C1 segment of cervical spinal cord (tissue), 14 donors: ENCODE measurements at regions not wholly inside any gene's neighbourhood (a gene's known extent, or its start where the extent isn't known, plus 50 kb on each side); places are given as distances from the start of the nearest gene placed in this dataset.
"Not testable (repeated sequence)": the region's sequence is repeated elsewhere in the genome, so short reads cannot be mapped to it uniquely, and the experiment has no call there.

ENCODE experiments used
- DNase-seq, 14 donors: peaks; one replicate each; lab custom pipeline; 2025; lab: John Stamatoyannopoulos, UW

DNA sequence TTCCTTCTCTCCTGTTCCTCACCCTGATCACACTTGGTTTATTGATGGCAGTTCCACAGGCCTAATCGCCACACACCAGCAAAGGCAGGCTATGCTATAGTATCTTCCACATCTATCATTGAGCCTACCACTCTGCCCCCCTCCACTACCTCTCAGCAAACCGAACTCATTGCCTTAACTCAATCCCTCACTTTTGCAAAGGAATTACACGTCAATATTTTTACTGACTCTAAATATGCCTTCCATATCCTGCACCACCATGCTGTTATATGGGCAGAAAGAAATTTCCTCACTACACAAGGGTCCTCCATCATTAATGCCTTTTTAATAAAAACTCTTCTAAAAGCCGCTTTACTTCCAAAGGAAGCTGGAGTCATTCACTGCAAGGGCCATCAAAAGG, 93.4 kb upstream of the TRIM24 start:
- DNase-seq = not testable (repeated sequence)

DNA sequence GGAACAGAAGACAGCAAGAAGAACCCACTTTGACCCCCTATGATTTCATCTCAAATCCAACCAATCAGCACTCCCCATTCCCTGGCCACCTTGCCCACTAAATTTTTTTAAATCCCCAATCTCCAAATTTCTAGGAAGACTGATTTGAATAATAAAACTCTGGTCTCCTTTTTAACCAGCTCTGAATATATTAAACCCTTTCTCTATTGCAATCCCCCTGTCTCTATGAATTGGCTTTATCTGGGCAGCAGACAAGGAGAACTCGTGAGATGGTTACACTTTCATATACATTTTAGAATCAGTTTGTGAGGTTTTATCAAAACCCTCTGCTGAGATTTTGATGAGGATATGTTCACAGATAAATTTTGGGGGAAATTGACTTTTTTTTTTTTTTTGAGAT, 90.3 kb upstream of the TRIM24 start:
- no peak for DNase-seq

DNA sequence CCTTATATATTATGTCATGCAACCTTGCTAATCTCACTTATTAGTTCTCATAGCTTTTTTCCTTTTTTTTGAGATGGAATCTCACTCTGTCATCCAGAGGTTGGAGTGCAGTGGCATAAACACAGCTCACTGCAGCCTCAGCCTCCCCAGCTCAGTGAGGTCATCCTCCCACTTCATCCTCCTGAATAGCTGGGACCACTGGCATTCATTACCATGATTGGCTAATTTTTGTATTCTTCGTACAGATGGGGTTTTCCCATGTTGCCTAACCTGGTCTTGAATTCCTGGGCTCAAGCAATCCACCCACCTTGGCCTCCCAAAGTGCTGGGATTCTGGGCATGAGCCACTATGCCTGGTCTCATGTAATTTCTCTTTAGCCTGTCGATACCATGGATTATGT, 89.1 kb upstream of the TRIM24 start:
- DNase-seq = no peak

DNA sequence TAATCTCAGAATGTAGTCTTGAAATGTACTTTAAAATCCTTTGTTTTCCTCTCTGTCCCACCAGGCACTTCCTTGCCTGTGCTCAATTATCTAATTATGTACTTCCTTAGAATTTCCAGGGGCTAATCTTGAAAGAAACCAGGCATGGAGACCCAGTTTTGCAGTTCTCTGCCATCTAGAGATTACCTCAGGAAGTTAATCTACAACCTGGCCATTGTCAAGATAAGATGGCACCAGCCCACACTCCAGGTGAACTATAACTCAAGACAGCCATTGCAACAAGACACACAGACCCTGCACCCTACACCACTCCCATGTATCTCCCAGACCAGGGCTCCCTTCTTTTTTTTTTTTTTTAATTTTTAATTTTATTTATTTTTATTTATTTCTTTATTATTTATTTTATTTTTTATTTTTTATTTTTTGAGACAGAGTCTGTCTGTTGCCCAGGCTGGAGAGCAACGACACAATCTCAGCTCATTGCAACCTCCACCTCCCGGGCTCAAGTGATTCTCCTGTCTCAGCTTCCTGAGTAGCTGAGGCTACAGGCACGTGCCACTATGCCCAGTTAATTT, 85.9 kb upstream of the TRIM24 start:
- no peak for DNase-seq

DNA sequence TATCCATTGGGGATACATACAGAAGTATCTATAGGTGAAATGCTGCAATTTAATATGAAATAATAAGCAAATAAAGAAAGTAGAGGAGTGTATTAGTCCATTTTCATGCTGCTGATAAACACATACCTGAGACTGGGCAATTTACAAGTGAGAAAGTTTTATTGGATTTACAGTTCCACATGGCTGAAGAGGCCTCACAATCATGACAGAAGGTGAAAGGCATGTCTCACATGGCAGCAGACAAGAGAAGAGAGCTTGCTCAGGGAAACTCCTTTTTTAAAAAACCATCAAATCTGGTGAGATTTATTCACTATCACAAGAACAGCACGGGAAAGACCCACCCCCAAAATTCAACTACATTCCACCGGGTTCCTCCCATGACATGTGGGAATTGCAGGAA, 82.8 kb upstream of the TRIM24 start:
- no peak for DNase-seq

DNA sequence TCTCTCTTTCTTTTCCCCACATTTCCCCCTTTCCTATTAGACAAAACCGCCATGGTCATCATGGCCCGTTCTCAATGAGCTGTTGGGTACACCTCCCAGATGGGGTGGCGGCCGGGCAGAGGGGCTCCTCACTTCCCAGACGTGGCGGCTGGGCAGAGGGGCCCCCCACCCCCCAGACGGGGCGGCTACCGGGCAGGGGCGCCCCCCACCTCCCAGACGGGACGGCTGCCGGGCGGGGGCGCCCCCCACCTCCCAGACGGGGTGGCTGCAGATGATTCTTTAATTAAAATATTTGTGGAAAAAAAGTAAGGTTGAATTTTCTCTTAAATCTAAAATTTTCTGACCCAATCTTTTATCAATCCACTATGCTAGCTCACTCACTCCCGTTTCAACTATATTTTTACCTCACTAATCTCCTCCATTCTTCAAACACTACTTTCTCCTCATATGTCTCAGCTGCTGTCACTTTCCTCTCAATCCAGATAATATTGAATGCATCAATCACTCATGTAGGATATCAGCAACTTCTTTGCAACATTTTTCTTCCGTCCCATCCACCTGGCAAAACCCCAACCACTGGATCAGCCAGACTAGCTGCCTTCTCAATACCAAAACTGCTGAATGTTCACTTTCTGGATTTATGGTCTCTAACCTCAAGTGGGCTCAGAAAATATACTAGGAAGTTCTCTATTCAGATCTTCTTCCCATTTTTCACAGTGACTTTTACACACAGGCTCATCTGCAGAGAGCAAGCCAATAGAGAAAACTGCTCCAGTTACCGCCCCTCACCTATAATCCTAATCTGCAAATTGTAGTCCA, 81.1 kb upstream of the TRIM24 start:
- no peak for DNase-seq

DNA sequence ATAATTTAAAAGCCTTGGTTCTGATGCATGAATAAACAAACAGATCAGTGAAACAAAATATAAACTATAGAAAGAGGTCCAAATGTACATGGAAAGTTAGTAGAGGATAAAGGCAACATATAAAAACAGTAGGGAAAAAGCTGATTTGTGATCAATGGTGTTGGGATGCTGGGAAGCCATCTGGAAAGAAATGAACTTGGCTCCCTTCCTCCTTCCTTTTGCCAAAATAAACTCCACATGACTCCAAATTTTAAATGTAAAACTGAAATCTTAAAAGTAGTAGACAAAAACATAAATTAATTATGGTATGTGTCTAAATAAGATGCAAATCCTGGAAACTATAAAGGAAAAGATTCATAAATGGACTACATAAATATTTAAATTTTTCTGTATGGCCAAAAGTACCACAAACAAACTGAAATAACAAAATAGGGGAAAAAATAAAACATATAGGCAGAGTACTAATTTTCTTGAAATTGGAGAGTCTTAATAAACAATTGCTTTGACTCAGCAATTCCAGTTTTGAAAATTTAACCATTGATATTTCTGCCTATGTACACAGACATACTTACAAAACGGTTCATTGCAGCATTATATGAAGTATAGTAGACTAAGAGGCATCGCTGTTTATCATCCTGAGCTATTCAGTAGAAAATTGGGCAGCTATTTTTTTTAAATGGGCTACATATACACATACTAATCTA, 77.0 kb upstream of the TRIM24 start:
- no peak for DNase-seq

DNA sequence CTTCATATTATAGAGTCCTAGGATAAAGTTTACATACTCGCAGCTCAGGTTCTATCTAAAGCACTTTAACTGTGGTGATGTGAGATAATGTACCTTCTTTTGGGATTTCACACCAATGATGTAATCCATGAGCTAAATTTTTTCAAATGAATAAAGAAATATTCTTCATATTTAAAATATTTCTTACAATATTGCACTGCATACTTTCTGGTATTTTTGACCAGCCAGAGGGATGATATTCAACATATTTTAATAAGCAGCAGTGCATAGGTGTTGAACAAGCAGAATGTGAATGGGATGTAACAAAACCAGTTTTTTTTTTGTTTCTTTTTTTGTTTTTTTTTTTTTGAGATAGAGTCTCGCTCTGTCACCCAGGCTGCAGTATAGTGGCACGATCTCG, 73.2 kb upstream of the TRIM24 start:
- no peak for DNase-seq

DNA sequence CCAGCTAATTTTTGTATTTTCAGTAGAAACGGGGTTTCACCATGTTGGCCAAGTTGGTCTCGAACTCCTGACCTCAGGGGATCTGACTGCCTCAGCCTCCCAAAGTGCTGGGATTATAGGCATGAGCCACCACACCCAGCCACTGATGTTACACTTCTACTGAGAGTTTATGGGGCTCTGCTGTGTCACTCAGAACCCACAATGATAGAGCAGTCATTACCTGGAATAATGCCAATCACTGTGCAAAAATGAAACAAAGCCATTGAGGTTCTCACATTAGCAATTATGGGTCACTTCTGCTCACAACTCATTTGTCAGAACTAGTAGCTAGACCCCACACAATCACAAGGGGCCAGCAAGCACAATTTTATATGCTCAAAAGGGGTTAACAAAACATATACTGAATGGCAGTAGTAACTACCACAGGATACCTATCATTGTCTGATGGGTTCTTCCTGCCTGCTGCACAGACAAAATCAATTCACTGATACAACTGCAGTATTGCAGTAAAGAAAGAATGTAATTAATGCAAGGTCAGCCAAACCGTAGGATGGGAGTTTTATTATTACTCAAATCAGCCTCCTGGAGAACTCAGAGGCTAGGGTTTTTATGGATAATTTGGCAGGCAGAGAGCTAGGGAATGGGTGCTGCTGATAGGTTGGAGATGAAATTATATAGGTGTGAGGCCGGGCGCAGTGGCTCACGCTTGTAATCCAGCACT, 72.1 kb upstream of the TRIM24 start:
- no peak for DNase-seq

DNA sequence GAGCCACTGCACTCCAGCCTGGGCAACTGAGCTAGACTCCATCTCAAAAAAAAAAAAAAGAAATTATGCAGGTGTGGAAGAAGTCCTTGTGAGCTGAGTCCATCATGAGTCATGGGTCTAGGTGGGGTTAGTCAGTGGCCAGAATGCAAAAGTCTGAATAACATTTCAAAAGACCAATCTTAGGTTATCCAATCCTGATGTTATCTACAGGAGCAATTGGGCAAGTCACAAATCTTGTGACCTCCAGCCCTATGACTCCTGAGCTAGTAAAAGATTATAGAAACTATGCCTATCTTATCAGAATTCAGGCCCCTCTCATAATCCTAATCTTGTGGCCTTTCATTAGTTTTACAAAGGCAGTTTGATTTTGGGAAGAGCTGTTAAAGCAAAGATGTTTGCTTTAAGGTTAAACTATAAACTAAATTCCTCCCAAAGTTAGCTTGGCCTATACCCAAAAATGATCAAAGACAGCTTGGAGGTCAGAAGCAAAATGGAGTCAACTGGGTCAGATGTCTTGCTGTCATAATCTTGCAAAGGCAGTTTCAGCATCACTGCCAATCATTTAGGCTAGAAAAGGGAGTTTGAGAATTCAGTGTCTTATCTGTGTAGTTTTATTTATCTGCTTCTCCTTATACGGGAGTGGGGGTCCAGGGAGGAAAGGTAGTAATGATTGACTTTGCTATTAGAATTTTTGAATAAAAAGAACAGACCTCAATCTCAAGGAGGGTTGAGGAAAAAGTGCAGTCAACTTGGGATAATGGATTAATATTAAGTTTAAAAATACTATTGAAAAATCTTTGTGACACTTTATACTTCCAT, 71.2 kb upstream of the TRIM24 start:
- DNase-seq = no peak

DNA sequence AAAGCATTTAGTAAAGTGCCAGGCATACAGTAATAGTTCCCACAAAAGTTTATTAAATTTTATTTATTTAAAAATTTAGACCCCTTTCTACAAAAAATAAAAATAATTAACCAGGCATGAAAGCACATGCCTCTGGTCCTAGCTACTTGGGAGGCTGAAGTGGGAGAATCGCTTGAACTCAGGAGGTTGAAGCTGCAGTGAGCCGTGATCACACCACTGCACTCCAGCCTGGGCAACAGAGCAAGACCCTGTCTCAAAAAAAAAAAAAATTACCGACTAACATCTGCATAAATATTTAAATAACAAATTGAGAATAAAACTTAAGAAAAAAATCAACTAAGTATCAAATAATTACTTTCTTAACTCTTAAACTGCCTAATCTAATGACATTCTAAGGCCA, 64.3 kb upstream of the TRIM24 start:
- no peak for DNase-seq

DNA sequence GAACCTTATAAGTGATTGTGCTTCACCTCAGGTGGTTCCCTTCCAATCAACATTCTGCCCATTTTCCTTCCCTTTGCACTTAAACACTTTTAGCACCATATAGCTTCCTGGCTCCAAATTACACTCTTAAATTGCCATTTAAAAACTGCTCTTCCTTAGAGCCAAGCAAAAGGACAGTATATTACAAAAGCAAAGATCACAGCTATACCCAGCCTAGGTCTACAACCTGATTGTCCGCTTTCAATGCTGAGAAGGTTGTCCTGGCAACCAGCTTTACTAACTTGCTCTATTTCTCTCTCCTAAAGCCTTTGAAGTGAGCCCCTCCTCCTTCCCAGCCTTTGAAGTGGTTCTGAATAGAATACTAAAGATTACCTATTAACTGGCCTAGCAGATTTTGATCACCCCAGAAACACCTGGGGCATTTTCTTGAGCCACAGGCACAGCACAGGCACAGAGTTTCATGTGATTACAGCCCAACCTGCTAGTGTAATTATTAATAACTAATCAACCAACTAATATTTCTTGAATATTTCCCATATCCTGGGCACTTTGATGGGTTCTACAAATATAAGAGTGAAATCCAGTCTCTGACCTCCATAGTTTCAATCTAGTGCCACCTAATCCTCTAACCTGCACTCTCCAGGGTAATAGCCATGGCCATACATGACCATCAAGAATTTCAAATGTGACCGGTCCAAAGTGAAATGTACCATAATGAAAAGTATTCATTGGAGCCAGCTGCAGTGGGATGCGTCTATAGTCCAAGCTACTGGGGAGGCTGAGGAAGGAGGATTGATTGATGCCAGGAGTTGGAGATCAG, 63.6 kb upstream of the TRIM24 start:
- DNase-seq = no peak

DNA sequence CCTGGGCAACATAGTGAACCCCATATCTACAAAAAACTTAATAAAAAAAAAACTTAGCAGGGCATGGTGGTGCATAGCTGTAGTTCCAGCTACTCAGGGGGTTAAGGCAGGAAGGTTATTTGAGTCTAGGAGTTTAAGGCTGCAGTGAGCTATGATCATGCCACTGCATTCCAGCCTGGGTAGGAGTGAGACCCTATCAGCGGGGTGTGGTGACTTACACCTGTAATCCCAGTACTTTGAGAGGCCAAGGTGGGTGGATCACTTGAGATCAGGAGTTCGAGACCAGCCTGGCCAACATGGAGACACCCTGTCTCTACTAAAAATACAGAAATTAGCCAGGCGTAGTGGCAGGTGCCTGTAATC, 63.0 kb upstream of the TRIM24 start:
- DNase-seq = not testable (repeated sequence)

DNA sequence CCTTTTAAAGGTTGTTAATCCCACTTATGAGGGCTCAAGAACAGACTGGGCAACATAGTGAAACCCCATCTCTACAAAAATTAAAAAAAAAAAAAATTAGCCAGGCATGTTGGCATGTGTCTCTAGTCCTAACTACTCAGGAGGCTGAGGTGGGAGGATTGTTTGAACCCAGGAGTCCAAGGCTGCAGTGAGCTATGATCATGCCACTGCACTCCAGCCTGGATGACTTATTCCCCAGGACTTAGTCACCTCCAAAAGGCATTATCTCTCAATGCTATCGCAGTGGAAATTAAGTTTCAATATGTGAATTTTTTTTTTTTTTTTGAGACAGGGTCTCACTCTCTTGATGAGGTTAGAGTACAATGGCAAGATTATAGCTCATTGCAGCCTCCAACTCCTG, 61.2 kb upstream of the TRIM24 start:
- DNase-seq = no peak

DNA sequence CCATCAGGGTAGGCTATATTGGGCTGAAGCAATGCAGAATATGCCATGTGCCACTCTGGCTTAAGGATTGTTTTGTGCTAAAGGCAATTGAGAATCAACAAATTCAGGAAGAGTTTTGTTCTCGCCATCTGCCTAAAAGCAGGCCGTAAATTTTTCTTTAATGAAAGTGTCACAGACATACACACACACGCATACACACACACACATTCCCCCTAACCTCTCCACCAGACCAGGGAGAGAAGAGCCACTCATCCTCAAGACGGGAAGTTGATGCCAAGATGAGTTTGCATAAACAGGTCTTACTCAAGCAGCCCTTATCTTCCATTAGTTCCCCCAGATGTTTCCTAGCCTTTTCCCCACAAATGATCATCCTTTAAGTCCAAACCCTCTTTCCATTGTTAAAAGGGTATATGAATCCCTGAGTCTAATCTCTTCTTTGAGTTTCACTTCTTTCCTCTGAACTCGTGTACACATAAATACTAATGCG, 59.6 kb upstream of the TRIM24 start:
- no peak for DNase-seq

DNA sequence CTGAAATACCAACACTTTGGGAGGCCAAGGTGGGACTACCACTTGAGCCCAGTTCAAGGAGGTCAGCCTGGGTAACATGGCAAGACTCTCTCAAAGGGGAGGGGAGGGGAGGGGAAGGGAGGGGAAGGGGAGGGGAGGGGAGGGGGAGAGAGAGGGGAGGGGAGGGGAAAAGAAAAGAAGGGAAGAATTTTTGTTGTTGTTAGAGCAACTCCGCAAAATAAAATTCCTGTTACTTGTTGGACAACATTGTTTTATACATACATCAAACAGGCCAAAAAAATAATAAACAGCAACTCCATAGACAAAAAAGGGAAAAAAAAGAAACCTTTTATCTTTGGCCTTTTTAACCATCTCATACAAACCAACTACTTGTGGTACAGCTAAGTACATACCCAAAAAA, 57.3 kb upstream of the TRIM24 start:
- DNase-seq = no peak

DNA sequence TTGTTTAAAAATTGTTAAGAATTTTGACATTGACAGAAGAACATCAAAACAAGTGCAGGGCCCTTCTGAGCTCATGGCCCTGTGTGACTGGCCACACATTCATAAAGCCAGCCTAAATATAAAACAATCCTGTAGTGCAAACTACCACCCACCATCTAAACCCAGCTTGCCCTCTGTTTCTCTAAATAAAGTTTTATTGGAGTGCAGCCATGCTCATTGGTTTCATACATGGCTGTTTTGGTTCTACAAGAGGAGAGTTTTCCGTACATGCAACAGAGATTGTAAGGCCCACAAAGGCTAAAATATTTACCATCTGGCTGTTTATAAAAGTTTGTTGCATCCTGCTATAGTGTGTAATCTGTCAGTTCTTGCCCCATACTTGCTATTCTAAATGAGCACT, 54.6 kb upstream of the TRIM24 start:
- DNase-seq = no peak

DNA sequence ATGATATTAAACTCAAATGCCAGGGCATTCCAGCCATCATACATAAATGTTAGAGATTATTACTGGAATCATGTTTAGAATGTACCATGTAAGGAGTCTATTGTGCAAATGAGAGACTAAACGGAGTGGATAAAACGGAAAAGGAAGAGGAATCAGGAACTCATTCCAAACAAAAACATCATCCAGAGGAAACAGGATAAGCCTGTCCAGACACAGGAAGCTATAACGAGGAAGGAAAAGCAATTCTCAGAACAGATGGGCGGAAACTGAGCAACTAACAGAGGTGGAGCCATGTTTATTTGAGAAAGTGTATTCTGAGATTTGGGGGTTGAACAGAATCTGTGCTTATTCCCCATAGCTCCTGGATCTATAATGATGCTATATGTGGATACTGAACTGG, 52.3 kb upstream of the TRIM24 start:
- DNase-seq = no peak
